A172 (cell line): ENCODE measurements at regions not wholly inside any gene's neighbourhood (a gene's known extent, or its start where the extent isn't known, plus 50 kb on each side); places are given as distances from the start of the nearest gene placed in this dataset.

Experiments used
- DNase-seq: peaks from one replicate; pipeline ENCODE4 v3.0.0-alpha.2; 2015; ENCODE audit warnings: low spot score

DNA sequence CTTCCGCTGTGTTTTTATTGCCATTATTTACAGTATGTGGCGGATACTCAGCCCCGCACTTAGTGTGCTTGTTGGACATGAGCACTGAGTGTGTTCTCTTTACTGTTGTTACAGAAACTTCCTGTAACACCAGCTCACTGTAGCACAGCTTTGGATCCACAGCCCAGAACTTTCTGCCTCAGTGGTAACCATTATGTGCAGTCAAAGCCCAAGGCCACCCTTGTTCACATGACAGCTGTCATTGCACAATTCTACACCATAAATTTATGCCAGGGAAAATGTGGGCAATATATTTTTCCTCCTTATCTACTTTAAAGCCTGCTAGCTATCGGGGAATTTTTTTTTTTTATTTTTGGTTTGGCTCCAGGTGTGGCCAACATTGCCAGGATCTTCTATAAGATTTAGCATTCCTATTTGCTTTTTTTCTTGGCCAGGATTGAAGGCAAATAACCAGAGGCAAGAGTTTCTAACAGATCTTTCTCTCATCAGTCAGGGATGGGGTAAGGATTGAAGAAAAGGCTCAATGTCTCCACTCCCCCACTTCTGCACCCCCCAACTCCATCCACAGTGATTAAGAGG lies 176.0 kb upstream of the PELI2 start:
- DNase-seq = no peak

DNA sequence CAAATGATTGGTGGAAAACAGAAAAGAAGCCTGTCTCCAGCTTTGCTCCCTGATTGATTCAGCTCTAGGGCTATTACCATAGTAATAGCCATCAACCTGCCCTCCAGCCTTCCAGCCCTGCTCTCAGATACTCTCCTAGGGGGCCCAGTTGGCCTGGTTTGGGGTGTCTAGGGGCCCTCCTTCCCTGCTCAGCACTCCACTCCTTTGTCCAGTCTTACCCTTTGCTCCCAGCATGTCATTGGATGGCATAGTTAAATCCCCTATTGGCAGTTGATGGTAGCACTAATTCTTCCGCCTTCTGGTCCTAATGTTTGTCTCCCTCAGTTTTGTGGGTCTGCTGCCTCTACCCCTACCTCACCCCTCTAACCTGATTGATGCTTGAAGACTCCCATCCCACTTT lies 175.4 kb upstream of the PELI2 start:
- no peak for DNase-seq

DNA sequence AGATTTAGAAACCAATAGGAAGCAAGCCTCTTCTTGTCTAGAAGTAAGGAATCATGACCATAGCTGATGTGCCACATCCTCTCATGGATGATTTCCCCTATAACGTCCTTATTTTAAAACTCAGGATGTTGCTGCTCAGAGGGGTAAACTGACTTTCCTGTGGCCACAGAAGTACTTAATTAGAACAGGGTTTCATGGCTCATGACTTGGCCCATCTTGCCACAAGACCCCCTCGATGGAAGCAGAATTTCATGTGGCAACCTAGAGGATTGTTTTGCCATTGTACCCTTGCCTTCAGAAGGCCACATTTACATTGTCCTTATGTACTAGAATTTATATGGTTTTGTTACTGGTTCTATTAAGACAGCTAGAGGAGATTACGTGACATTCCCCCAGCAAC lies 173.5 kb upstream of the PELI2 start:
- no peak for DNase-seq

DNA sequence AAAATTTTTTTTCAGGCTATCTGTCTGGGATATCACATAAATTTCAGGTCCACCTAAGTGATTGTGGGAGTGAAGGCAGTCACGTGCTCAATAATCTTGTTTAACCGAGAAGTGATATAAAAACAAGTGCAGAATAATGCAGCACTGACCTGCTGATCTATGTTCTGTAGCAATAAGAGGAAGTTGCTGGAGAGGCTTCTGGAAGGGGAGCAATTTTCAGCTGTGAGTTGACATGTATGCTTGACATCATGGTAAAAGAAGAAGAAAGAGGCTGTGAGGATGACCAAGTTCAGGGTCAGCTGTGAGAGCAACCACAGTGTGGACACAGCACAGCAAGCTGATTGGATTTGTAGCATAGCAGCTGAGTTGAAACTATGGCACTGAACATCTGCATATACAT lies 172.0 kb upstream of the PELI2 start:
- no peak for DNase-seq

DNA sequence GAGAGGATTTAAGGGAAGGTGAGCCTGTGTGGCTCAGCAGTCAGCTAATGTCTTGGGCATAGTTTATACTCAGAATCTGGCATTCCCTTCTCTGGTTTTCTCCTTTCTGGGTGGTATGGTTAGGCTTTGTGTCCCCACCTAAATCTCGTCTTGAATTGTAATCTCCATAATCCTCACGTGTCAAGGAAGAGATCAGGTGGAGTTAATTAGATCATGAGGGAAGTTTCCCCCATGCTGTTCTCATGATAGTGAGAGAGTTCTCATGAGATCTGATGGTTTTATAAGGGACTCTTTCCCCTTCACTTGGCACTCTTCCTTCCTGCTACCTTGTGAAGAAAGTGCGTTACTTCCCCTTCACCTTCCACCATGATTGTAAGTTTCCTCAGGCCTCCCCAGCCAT lies 169.8 kb upstream of the PELI2 start:
- DNase-seq = no peak

DNA sequence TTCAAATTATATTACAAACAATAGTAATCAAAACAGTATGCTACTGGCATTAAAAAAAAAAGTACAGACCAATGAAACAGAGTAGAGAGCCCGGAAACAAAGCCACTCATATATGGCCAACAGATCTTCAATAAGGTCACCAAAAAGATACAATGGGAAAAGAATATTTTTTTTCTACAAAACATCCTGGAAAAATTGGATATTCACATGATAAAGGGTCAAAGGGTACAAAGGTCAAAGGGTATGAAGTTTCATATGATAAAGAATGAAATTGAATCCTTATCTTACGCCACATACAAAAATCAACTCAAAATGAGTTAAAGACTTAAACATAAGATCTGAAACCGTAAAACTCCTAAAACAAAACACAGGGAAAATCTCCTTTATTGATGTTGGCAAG lies 168.5 kb upstream of the PELI2 start:
- no peak for DNase-seq

DNA sequence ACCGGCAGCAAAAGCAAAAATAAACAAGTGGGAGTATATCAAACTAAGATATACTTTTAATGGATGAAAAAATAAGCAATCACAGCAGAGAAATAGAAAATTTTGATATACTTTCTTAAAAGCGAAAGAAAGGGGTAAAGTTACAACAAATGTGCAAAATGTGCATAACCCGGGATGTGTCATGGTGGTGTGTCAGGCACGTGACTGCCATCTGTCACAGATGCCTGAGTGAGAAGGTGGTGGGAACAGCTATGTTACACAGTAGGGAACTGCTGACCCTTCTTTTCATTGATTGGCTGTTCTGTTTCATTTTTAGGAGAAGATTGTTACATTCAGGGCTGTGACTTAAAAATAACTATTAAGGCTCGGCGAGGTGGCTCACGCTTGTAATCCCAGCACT lies 168.1 kb upstream of the PELI2 start:
- DNase-seq = no peak

DNA sequence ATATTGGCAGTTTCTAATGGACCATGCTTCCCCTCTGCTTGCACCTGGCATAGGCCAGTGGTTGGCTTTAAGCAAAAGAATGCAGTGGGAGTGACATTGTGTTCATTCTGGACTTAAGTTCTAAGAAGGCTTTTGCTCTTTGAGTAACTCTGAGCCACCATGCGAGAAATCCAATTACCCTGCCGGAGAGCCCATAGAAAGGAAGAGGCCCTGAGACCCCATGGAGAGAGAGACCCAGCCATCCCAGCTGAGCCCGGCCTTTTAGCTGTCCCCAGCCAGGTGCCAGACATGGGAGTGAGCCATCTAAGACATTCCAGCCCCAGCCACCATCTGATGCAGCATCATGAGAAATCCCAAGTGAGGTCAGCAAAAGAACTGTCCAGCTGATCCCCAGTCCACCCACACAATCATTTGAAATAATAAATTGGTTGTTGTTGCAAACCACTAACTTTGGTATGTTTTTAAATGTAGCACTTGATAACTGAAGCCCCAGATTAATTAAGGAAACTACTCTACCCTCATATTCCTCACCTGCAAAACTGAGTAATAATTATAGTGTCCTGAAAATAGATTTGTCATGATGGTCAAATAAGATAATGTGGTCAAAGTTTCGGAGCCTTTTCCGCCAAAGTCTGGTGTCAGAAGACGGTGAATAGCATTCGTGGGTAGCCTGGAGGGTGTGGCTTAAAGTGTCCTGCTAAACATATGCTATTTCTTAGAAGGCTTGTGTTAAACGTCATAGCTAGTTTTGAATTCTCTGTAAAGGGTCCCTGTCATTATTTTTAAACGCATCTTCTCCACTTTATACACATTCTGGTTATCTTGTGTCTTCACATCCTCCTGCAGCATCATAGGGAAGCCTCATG lies 166.6 kb upstream of the PELI2 start:
- DNase-seq = no peak

DNA sequence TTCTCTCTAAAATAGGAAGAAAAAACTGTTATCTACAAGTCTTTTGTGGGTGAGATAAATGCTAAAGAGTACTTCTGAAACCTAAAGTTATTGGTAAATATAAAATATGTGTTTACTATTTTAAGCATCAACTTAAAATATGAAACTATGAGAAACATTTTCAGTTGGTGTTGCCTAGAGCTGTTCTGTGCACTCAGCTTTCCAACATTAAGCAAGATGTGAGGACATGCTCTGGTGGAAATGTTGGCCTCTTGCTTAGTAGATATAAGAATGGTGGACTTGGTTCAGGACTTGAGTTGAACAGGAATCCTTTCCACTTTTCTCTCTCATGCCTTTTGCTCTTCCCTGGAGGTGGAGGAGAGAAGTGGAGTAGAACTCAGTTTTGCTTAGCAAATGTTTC lies 164.1 kb upstream of the PELI2 start:
- no peak for DNase-seq

DNA sequence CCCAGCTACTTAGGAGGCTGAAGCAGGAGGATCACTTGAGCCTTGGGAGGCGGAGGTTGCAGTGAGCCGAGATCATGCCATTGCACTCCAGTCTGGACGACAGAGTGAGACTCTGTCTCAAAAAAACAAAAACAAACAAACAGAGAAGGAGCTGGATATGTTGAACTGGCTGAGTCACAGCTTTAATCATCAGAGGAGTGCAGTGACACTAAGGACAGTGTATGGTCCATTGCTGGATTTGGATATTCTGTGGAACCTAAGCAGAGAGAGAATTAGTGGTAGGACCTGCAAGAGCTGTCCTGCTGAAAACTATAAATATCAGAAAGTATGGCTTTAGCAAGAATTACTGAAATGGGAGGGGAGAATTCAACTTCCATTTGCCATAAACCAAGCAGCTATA lies 163.0 kb upstream of the PELI2 start:
- no peak for DNase-seq

DNA sequence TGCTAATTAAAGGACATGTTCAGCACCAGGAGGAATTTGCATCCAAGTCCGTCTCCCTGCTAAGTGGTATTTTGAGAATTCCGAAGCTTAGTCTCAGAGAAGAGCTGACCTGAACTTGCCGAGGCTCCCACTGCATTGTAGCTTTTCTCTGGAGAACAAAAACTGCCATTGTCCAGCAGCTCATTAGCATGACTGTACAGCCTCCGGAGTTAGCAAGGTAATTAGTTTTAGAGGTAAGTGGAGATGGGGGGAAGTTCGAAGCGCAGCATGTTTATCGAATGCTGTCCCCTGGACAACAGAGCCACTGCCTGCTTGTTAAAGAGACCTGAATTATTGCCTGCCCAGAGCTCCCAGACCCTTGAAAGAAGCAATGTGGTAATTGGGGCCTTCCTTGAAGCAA lies 160.3 kb upstream of the PELI2 start:
- no peak for DNase-seq

DNA sequence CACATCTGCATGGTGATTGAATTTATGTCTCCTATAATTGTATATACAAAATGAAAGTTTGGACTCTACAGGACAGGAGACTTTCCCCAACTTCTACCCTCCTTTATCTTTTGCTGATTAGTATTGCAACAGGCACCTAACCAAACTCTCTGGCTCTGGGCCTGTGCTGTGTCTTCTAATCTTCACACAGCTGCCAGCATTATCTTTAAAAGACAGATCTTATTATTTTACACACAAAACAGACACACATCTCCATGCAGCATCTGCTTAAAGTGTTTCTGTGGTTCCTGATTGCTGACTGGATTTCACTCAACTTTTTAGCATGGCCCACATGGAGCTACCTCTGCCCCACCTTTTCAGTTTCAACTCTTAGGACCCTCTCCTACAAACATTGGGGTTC lies 154.9 kb upstream of the PELI2 start:
- DNase-seq = no peak

DNA sequence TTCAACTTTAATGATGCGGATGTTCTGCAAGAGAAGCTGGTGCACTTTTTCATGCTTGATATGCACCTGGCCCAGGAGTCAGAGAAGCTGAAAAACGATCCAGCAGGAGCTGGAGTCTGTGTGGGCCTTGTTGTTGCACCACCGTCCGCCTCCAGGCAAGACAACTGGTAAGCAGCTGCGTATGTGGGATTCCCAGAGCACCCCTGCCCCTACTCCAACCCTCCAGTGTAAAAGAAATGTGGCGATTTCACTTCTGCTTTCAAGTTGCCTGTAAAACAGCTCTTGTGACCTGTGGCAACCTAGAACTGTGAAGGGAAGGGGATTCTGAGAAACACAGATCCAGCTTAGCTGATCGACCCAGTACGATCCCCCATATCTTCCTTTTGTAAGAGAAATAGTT lies 154.1 kb upstream of the PELI2 start:
- no peak for DNase-seq

DNA sequence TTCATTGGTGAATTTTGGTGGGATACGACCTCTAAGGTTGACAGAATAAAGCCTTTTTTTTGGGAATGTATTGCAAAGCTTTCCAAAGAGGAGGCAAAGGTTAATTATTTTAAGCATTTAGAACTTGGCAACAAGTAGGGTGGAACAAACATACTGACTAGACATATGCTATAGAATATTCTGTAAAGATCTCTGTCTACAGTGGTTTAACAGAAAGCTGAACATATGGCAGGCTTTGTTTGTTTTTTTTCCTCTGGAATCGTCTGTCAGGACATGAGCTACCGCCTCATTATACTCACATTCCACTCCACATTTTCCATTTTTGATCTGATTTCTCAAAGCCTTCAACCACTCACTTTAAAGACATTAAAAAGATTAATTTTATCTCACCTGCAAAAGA lies 153.4 kb upstream of the PELI2 start:
- DNase-seq = no peak

DNA sequence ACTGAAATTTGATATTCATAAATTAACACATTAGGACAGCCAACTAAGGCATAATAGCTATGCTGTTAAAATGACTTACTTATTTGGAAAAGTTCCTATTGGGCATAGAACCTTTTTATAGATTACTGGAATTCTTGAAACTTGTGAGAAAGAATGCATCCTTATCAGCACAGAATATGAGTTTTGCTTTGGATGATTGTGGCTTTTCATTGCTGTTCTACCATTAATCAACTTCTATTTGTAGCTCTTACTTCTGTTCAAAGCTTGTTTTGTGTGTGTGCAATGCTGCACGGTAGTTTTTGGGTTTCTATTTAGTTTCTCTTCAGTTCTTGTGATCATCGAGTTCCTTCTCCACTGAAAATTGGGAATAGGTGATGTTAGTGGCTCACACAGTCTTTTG lies 152.4 kb upstream of the PELI2 start:
- no peak for DNase-seq

DNA sequence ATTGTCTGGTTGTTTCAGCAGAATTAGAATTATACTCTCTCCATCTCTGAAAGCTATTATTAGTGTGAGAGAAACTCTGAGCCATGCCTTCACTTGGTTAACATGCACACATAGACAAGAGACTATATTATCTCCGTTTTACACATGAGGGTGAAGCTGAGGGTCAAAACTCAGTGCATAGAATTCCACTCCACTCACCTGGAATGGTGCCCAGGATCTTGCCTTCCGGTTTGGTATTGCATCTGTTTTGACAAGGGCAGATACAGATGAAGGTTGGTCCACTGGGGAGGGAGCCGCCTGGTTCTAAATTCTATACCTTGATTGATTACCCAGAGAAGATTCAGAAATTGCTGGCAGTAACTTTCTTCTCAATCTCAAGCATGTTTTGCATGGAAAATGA lies 149.5 kb upstream of the PELI2 start:
- DNase-seq = no peak

DNA sequence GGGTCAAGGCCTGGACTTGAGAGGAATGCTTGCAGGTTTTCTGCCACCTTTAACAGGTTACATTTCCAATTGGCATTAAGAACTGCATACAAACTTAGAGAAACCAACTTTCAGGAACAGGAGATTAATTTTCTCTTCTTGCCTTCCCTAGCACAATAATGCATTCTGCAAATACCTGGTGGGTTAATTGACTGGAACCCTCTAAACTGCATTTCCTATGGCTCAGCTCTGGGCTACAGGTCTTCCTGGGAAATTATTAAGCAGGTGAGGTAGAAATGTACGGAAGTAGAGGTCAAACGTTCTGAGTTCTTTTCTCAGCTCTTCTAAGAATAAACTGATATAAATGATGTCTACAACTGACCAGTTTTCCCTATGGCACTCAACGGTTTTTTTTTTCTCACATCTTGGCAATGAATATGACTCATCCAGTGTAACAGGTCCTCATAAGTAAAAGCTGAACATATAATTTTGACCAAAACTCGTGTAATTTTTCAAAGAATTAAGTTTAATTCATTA lies 144.9 kb upstream of the PELI2 start:
- DNase-seq = no peak

DNA sequence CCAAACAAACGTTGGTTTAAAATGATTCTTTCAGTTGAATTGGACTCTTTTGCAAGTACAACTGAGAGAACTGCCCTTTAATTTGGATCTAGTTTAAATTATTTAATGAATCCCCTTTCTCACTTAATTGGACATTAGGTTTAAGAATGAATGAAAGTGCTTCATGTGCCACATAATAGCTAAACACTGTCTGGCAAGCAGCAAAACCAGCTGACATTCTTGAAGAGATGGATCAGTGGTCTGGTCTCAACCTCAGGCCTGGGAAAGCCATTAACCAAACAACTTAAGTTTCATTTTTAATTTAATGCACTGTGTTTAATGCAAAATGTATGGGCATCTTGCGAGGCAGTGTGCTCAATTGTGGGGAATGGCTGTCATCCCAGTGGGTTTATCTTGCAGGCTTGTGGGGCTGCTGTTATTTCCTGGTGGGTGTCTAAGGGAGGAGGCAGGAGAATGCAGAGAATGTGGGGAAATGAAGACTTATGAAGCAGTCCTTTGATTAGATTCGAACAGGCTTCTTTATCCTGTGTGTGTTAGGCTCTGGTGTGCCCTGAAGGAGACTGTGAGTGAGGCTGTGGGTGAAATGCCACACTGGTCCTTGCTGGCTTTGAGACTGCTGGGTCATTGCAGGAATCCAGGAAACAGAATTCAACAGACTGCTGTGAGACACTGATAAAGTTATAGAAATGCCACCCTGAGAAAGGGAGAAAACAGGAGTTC lies 144.1 kb upstream of the PELI2 start:
- DNase-seq = no peak

DNA sequence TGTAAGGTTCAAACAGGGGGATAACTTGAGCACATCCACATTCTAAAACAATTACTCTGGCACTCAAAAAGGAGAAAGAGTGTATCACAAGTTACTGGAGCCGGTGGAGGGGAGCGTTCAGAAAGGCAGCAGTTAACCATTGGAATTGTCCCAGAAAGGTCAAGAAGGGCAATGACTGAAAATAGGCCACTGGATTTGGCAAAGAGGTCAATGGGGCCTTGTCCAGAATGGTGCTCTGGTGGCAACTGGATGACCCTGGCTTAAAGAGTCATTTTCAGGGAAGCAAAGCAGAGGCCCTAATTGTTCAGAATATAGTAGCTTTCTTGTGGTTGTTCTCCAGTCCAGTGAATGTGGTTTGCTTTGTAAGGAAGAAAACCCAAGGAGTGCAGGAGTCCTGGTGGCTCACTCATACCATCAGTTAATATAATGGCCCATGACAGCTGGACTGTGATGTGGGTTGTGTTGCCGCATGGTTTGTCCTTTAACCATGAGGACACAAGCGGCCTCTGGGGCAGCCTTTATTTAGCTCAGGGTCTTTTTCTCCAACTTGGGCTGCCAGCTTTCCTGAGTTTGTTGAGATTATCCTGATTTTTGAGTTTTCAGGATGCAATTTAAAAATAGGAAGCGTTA lies 142.8 kb upstream of the PELI2 start:
- DNase-seq = no peak

DNA sequence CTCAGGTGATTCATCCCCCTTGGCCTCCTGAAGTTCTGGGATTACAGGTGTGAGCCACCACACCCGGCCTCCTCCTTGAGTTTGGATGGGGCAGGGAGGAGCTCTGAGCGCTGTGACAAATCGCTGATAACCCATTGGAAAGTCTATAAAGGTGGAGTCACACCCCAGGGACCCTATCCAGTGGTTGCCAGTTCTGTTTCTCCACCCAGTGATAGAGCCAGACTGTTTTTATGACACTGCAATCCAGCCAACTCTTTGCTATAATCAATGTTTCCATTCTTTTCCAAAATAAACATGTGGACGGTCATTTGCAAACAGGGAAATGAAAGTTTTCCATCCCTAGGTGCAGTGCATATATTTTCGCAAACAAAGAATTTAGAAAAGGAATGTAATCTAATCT lies 142.0 kb upstream of the PELI2 start:
- DNase-seq = no peak

DNA sequence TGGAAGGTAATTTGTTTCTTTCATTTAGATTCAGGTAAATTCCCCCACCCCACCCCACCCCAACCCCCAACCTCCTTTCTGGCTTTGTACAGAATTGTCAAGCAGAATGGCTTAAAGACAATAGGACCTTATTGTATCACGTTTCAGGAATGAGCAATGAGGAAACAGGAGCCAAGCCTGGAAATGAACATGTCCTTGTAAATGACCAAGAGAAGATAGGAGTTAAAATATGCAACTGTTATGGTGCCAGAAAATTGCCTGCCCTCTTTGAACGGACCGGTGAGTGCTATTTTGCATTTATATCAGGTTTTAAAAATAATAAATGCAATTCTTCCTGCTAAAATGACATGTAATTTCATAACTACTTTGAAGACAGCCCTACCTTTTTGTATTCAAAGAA lies 141.6 kb upstream of the PELI2 start:
- DNase-seq = no peak

DNA sequence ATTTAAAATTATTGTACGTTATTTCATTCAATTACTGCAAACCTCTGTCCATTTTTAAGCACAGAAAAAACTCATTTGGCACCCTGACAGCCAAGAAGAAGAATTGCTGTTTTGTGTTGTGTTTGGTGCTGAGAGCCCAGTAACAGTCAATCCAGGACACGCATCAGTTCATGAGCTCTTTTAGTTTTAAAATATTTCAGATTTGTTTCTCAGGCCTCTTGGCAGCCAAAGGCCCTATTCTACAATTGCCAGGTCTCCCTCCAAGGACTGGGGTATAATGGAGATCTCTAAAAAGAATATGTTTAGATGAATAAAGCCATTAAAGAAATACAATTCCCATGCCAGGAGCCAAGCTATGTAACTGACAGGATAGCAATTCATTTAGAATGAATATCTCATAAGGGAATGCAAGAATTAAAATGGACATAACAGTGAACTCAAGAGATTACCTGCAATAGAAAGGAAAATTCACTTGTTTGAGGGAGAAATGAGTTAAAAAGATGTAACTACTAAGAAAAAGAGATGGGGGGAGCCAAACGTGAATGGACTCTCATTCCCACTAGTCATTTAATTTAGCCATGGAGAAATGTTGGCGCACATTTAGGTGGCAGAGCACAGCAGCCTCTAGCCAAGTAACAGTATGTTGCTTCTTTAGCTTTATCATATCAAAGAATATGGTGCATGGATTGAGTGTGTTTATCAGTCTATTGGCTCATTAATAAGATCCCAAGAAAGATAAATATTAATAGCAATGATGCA lies 140.6 kb upstream of the PELI2 start:
- DNase-seq = no peak
